ENCODE measurements at regions not wholly inside any gene's neighbourhood (a gene's known extent, or its start where the extent isn't known, plus 50 kb on each side); places are given as distances from the start of the nearest gene placed in this dataset.

- TF ChIP-seq MLX (CRISPR knock-in tag; IDR thresholded peaks at IDR 0.05), result no peak
- TF ChIP-seq SOX15 (CRISPR knock-in tag; IDR thresholded peaks at IDR 0.05), result no peak
- no peak for TF ChIP-seq ZNF232 (CRISPR knock-in tag; IDR thresholded peaks at IDR 0.05)
- TF ChIP-seq RORB (CRISPR knock-in tag; IDR thresholded peaks at IDR 0.05), result no peak
- no peak for TF ChIP-seq NR3C1 (CRISPR knock-in tag; conservative IDR thresholded peaks at IDR 0.05; ENCODE audit: low read depth)
- no peak for TF ChIP-seq ZNF138 (CRISPR knock-in tag; conservative IDR thresholded peaks at IDR 0.05)
- no peak for TF ChIP-seq EMX1 (CRISPR knock-in tag; IDR thresholded peaks at IDR 0.05)
- no peak for TF ChIP-seq NFATC4 (CRISPR knock-in tag; IDR thresholded peaks at IDR 0.05)
- no peak for TF ChIP-seq E2F1 (CRISPR knock-in tag; IDR thresholded peaks at IDR 0.05)
- no peak for TF ChIP-seq STAT6 (CRISPR knock-in tag; conservative IDR thresholded peaks at IDR 0.05; ENCODE audit: low read depth)
Observed at GRCh38 chr2:225328192-225328591, 71.3 kb upstream of the NYAP2 start (continued).

DNA sequence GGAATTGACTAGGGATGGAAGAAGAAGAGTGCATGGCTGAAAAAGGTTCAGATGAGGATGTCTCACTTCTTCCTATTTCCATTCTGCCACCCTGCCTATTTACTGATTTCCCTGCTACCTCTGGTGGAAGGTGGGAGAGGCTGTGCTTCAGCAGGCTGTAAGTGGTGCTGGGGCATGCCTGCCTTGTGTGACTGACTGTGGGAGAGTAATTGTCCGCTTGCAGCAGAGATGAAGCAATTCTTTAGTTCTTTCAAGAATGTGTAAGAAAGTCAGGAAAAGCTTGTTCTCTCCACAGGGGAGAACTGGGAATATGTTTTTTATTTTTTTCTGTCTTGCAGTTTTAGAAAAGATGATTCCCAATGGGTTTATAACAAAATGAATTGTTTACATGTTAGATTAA is 72.5 kb upstream of the NYAP2 start:
- TF ChIP-seq SP1 (CRISPR knock-in tag; conservative IDR thresholded peaks at IDR 0.05) (no peak), ZBTB21 (CRISPR knock-in tag; IDR thresholded peaks at IDR 0.05; ENCODE audit: borderline replicate concordance) (no peak), CDX4 (CRISPR knock-in tag; IDR thresholded peaks at IDR 0.05; ENCODE audit: borderline replicate concordance) (no peak), FOXP1 (CRISPR knock-in tag; IDR thresholded peaks at IDR 0.05; ENCODE audit: borderline replicate concordance) (no peak)
- ChIA-PET POLR2A (no interaction called here), CTCF (no interaction called here)
- H3K4me3 Mint-ChIP-seq, result no peak overlapping the region
- ATAC-seq, result peak; percentile 56
- no peaks in the 10 kb centered on the region; the same call in 1 of the 2 replicates for H3K36me3 Mint-ChIP-seq
- no peak for DNase-seq (ENCODE audit: low spot score)
- H3K27ac Mint-ChIP-seq, result no peak overlapping the region
- H3K9me3 Mint-ChIP-seq, result peaks cover 18% of the 10 kb centered on the region
- no peaks in the 10 kb centered on the region for H3K27me3 Mint-ChIP-seq (ENCODE audit: low read depth)
- no peaks in the 10 kb centered on the region for H3K4me1 Mint-ChIP-seq

- ATAC-seq (no peak), DNase-seq (ENCODE audit: low spot score) (no peak)
- Mint-ChIP-seq H3K4me1 (no peaks in the 10 kb centered on the region), H3K27ac (no peak overlapping the region), H3K36me3 (peaks cover 16% of the 10 kb centered on the region), H3K4me3 (no peak overlapping the region), H3K27me3 (ENCODE audit: low read depth) (no peaks in the 10 kb centered on the region), H3K9me3 (peaks cover 23% of the 10 kb centered on the region)
- ChIA-PET POLR2A (no interaction called here), CTCF (no interaction called here)
- TF ChIP-seq CBFB (CRISPR knock-in tag; IDR thresholded peaks at IDR 0.05; ENCODE audit: low read depth), result no peak
- TF ChIP-seq AFF4 (CRISPR knock-in tag; IDR thresholded peaks at IDR 0.05; ENCODE audit: borderline replicate concordance), result no peak
- no peak for TF ChIP-seq AR (CRISPR knock-in tag; IDR thresholded peaks at IDR 0.05)
- TF ChIP-seq USF1 (CRISPR knock-in tag; IDR thresholded peaks at IDR 0.05), result no peak
- TF ChIP-seq PREB (CRISPR knock-in tag; IDR thresholded peaks at IDR 0.05; ENCODE audit: borderline replicate concordance), result no peak
- no peak for TF ChIP-seq ZNF232 (CRISPR knock-in tag; IDR thresholded peaks at IDR 0.05)
- no peak for TF ChIP-seq FOXP1 (CRISPR knock-in tag; IDR thresholded peaks at IDR 0.05; ENCODE audit: borderline replicate concordance)
Observed at GRCh38 chr2:225319872-225320271, 79.6 kb upstream of the NYAP2 start.

All from WTC11 (cell line).